ENCODE measurements at regions not wholly inside any gene's neighbourhood (a gene's known extent, or its start where the extent isn't known, plus 50 kb on each side); places are given as distances from the start of the nearest gene placed in this dataset.

DNA sequence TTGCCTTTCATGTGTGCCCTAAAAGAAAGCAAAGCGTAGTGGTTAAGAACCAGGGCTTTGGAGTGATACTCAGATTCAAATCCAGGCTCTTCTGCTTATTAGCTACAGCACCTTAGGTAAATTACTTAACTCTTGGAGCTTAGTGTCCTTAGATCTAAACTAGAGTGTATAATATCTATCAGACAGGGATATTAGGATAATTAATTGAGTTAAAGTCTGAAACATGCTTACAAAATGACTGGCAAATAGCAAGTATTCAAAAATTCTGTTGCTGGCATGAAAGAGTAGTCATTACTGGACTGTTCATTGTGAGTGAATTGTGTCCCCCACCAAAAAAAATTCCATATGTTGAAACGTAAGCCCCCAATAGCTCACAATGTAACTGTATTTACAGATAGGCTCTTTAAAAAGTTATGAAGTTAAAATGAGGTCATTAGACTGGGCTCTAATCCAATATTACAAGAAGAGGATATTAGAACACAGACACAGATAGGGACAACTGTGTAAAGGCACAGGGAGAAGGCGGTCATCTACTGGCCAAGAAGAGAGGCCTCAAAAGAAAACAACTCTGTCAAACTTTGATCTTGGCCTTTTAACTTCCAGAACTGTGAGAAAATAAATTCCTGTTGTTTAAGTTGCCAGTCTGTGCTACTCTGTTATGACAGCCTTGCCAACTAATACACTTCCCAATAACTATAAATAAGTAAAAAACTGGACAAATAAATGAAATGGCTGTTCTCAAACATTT is 60.4 kb upstream of the LRRC3B start:
- WGBS = 51% methylated on average over 3 of the region's 3 CpGs
- no peak for DNase-seq (ENCODE audit: extremely low spot score)
- Histone ChIP-seq H3K36me3 (ENCODE audit: insufficient read depth) (no peaks in the 10 kb centered on the region), H3K4me3 (ENCODE audit: low read depth, low read length) (no peak overlapping the region), H3K27ac (ENCODE audit: low read depth) (no peak overlapping the region), H3K4me1 (ENCODE audit: insufficient read depth) (no peaks in the 10 kb centered on the region)
